ENCODE measurements at regions not wholly inside any gene's neighbourhood (a gene's known extent, or its start where the extent isn't known, plus 50 kb on each side); places are given as distances from the start of the nearest gene placed in this dataset.
"Not testable (repeated sequence)": the region's sequence is repeated elsewhere in the genome, so short reads cannot be mapped to it uniquely, and the experiment has no call there.

DNA sequence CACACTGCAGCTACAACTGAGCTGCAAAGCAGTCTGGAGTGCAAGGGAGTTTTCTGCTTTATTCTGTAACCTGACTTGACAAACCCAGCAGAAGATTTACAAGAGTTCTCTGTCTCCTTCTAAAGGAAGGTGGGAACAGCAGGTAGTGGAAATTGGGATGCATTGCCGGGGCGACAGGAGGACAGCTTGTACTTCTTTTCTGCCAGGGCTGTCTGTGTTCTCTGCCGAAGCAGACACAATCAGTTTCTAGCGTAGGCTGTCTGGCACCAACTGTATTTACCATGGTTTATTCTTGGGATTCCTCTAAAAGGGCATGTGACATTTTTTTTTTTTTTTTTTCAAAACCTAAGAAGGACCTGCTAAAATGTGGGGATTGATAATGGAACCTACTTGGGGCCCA is 190.8 kb upstream of the GK2 start:
- H3K36me3 ChIP-seq (ENCODE audit: control insufficient read depth, insufficient read depth, low read length) = no peaks in the 10 kb centered on the region
- Mint-ChIP-seq H3K27me3 (ENCODE audit: insufficient read depth, unreplicated experiment) (peaks cover 2% of the 10 kb centered on the region), H3K27ac (ENCODE audit: unreplicated experiment) (no peak overlapping the region), H3K4me1 (ENCODE audit: low read depth, unreplicated experiment) (no peaks in the 10 kb centered on the region), H3K36me3 (ENCODE audit: insufficient read depth, unreplicated experiment) (no peaks in the 10 kb centered on the region), H3K9me3 (ENCODE audit: unreplicated experiment) (peaks cover 12% of the 10 kb centered on the region), H3K4me3 (ENCODE audit: unreplicated experiment) (no peak overlapping the region)
- POLR2A ChIA-PET = no interaction called here
- DNase-seq = no peak
- no peaks in the 10 kb centered on the region for H3K9me3 ChIP-seq
- no peaks in the 10 kb centered on the region for H3K27me3 ChIP-seq (replicated peaks; ENCODE audit: control insufficient read depth, insufficient read depth, low read length)
- CTCF ChIA-PET = interaction anchor here (0.6 kb wide), 1 partner anchor 9 kb away, joined by 3 read pairs; no protein-coding TSS in a partner anchor
- intact Hi-C loops (cut with micrococcal nuclease; ENCODE audit: unreplicated experiment) = no loop called here
- TF ChIP-seq, protein P1, sequence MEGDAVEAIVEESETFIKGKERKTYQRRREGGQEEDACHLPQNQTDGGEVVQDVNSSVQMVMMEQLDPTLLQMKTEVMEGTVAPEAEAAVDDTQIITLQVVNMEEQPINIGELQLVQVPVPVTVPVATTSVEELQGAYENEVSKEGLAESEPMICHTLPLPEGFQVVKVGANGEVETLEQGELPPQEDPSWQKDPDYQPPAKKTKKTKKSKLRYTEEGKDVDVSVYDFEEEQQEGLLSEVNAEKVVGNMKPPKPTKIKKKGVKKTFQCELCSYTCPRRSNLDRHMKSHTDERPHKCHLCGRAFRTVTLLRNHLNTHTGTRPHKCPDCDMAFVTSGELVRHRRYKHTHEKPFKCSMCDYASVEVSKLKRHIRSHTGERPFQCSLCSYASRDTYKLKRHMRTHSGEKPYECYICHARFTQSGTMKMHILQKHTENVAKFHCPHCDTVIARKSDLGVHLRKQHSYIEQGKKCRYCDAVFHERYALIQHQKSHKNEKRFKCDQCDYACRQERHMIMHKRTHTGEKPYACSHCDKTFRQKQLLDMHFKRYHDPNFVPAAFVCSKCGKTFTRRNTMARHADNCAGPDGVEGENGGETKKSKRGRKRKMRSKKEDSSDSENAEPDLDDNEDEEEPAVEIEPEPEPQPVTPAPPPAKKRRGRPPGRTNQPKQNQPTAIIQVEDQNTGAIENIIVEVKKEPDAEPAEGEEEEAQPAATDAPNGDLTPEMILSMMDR (IDR thresholded peaks at IDR 0.05; ENCODE audit: insufficient read depth in 1 of 2, low read depth in 1 of 2, low read length in 1 of 2, severe bottlenecking in 1 of 2, unreplicated experiment in 1 of 2) = no peak
- no peak overlapping the region for H3K4me3 ChIP-seq (ENCODE audit: low read depth, low read length)
- BruUV-seq (replicated peaks) = no TSS peak
- H3K4me1 ChIP-seq = no peaks in the 10 kb centered on the region

DNA sequence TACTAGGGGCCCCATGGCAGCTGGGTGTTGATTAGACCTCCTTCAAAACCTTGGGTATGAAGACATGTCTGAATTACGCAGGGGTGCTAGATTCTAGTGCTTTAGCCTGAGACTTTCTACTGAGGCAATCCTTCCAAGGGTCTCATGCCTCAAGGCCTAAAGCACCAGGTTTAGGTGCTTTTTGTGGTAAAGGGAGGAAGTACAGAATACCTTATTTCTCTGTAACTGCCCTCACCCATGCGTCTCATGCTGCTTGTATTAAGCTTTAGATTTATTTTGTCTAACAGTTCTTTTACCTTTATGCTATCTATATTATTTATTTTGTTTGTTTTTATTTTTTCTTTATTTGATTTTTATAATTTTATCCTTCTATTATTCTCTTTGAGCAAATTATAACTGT is 190.2 kb upstream of the GK2 start:
- H3K27me3 ChIP-seq (replicated peaks; ENCODE audit: control insufficient read depth, insufficient read depth, low read length) = no peaks in the 10 kb centered on the region
- Mint-ChIP-seq H3K4me1 (ENCODE audit: low read depth, unreplicated experiment) (no peaks in the 10 kb centered on the region), H3K36me3 (ENCODE audit: insufficient read depth, unreplicated experiment) (no peaks in the 10 kb centered on the region), H3K27ac (ENCODE audit: unreplicated experiment) (no peak overlapping the region), H3K9me3 (ENCODE audit: unreplicated experiment) (peaks cover 12% of the 10 kb centered on the region), H3K4me3 (ENCODE audit: unreplicated experiment) (no peak overlapping the region), H3K27me3 (ENCODE audit: insufficient read depth, unreplicated experiment) (peaks cover 2% of the 10 kb centered on the region)
- no peaks in the 10 kb centered on the region for H3K36me3 ChIP-seq (ENCODE audit: control insufficient read depth, insufficient read depth, low read length)
- TF ChIP-seq, protein P1 (IDR thresholded peaks at IDR 0.05; ENCODE audit: insufficient read depth in 1 of 2, low read depth in 1 of 2, low read length in 1 of 2, severe bottlenecking in 1 of 2, unreplicated experiment in 1 of 2) = no peak
- DNase-seq = no peak
- intact Hi-C loops (cut with micrococcal nuclease; ENCODE audit: unreplicated experiment) = no loop called here
- H3K4me3 ChIP-seq (ENCODE audit: low read depth, low read length) = no peak overlapping the region
- ChIA-PET POLR2A (no interaction called here), CTCF (interaction anchor here (0.6 kb wide), 1 partner anchor 8 kb away, joined by 3 read pairs; no protein-coding TSS in a partner anchor)
- no TSS peak for BruUV-seq (replicated peaks)
- no peaks in the 10 kb centered on the region for H3K4me1 ChIP-seq
- H3K9me3 ChIP-seq = no peaks in the 10 kb centered on the region

DNA sequence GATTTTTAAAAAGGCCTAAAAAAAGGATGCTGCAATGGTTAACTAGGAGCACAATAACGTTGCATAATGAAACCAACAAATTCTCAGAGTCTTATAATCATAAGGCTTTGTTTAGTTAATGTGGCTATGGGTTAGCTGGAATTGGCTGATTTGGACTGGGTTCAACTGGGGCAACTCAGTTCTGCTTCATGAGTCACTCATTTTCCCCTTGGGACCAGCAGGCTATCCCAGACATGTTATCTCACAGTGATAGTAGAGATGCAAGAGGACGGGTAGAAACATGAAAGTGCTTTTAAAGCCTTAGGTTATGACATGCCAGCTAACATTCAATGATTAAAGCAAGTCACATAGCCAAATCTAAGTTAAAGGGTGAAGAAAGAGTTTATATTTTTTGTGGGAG is 189.2 kb upstream of the GK2 start:
- TF ChIP-seq, protein P1 (IDR thresholded peaks at IDR 0.05; ENCODE audit: insufficient read depth in 1 of 2, low read depth in 1 of 2, low read length in 1 of 2, severe bottlenecking in 1 of 2, unreplicated experiment in 1 of 2) = no peak
- Mint-ChIP-seq H3K4me1 (ENCODE audit: low read depth, unreplicated experiment) (peaks cover 5% of the 10 kb centered on the region), H3K4me3 (ENCODE audit: unreplicated experiment) (no peak overlapping the region), H3K9me3 (ENCODE audit: unreplicated experiment) (peaks cover 8% of the 10 kb centered on the region), H3K36me3 (ENCODE audit: insufficient read depth, unreplicated experiment) (no peaks in the 10 kb centered on the region), H3K27me3 (ENCODE audit: insufficient read depth, unreplicated experiment) (peaks cover 2% of the 10 kb centered on the region), H3K27ac (ENCODE audit: unreplicated experiment) (no peak overlapping the region)
- H3K9me3 ChIP-seq = no peaks in the 10 kb centered on the region
- H3K4me3 ChIP-seq (ENCODE audit: low read depth, low read length) = no peak overlapping the region
- intact Hi-C loops (cut with micrococcal nuclease; ENCODE audit: unreplicated experiment) = no loop called here
- ChIA-PET POLR2A (no interaction called here), CTCF (no interaction called here)
- H3K36me3 ChIP-seq (ENCODE audit: control insufficient read depth, insufficient read depth, low read length) = no peaks in the 10 kb centered on the region
- H3K4me1 ChIP-seq = no peaks in the 10 kb centered on the region
- no TSS peak for BruUV-seq (replicated peaks)
- no peaks in the 10 kb centered on the region for H3K27me3 ChIP-seq (replicated peaks; ENCODE audit: control insufficient read depth, insufficient read depth, low read length)
- DNase-seq = no peak

DNA sequence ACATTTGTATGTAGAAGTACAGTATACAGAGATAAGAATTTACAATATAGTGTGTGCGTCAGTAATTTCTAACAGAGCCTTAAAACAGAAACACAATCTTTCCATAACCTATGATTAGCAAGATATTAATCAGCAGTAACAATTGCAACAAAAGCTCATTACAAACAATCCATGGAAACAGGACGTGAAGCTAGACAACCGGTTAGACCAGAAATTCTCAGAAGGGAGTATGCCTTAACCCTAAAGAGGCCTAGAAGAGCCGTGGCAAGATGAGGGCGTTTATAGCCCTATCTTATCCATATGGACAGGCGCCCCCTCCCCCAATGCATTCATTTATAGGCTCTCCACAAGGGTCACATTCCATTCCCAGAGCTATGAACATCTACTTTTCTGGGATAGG is 184.2 kb upstream of the GK2 start:
- BruUV-seq (replicated peaks); H3K9me3 Mint-ChIP-seq (ENCODE audit: unreplicated experiment); H3K36me3 Mint-ChIP-seq (ENCODE audit: insufficient read depth, unreplicated experiment); H3K27me3 Mint-ChIP-seq (ENCODE audit: insufficient read depth, unreplicated experiment); H3K27ac Mint-ChIP-seq (ENCODE audit: unreplicated experiment); H3K27me3 ChIP-seq (replicated peaks; ENCODE audit: control insufficient read depth, insufficient read depth, low read length); POLR2A ChIA-PET; H3K4me3 ChIP-seq (ENCODE audit: low read depth, low read length); H3K9me3 ChIP-seq; CTCF ChIA-PET; H3K4me1 ChIP-seq; H3K36me3 ChIP-seq (ENCODE audit: control insufficient read depth, insufficient read depth, low read length): not testable (repeated sequence)
- Mint-ChIP-seq H3K4me3 (ENCODE audit: unreplicated experiment) (peak overlapping the region; percentile 32), H3K4me1 (ENCODE audit: low read depth, unreplicated experiment) (peaks cover 13% of the 10 kb centered on the region)
- intact Hi-C loops (cut with micrococcal nuclease; ENCODE audit: unreplicated experiment) = loop anchor here (5.0 kb wide), 1 partner anchor 60 kb away; no protein-coding TSS in a partner anchor
- peak; percentile 11 to 39 for DNase-seq
